ENCODE measurements at regions not wholly inside any gene's neighbourhood (a gene's known extent, or its start where the extent isn't known, plus 50 kb on each side); places are given as distances from the start of the nearest gene placed in this dataset.

GRCh38 chr6:15801912-15802311 lies 139.1 kb upstream of the DTNBP1 start:
- Histone ChIP-seq H3K4me2 (ENCODE audit: low read length) (no peak overlapping the region), H4K20me1 (ENCODE audit: insufficient read depth, low read length) (no peaks in the 10 kb centered on the region)

GRCh38 chr6:15800841-15801617 lies 138.2 kb upstream of the DTNBP1 start:
- peaks cover 7% of the 10 kb centered on the region; the same call in 1 of the 2 replicates for H3K9me3 ChIP-seq (ENCODE audit: insufficient read depth, low read length)
- H3K79me2 ChIP-seq (ENCODE audit: low read length): no peaks in the 10 kb centered on the region
- H4K20me1 ChIP-seq (ENCODE audit: insufficient read depth, low read length): no peaks in the 10 kb centered on the region
- H3K9ac ChIP-seq (ENCODE audit: low read length): no peak overlapping the region
- H3K27ac ChIP-seq (ENCODE audit: low read length): no peak overlapping the region
- no peak overlapping the region for H3K4me3 ChIP-seq (ENCODE audit: low read length)
- H3K4me1 ChIP-seq (ENCODE audit: low read length): peaks cover 6% of the 10 kb centered on the region; the same call in 1 of the 2 replicates
- no peaks in the 10 kb centered on the region for H3K27me3 ChIP-seq (ENCODE audit: low read depth, low read length)
- no peak overlapping the region for H2AFZ ChIP-seq (ENCODE audit: low read depth, low read length)
- H3K4me2 ChIP-seq (ENCODE audit: low read length): no peak overlapping the region
- H3K36me3 ChIP-seq (replicated peaks; ENCODE audit: low read depth, low read length): no peaks in the 10 kb centered on the region
- TF ChIP-seq EZH2phosphoT487 (IDR thresholded peaks at IDR 0.05; ENCODE audit: low read depth): no peak
- no peak for TF ChIP-seq CTCF (IDR thresholded peaks at IDR 0.05; ENCODE audit: low read depth, low read length)

More at GRCh38 chr6:15801912-15802311, 139.1 kb upstream of the DTNBP1 start:
- no peak overlapping the region for H2AFZ ChIP-seq (ENCODE audit: low read depth, low read length)
- H3K9ac ChIP-seq (ENCODE audit: low read length): no peak overlapping the region
- H3K79me2 ChIP-seq (ENCODE audit: low read length): no peaks in the 10 kb centered on the region
- TF ChIP-seq CTCF (IDR thresholded peaks at IDR 0.05; ENCODE audit: low read depth, low read length) (no peak), EZH2phosphoT487 (IDR thresholded peaks at IDR 0.05; ENCODE audit: low read depth) (no peak)
- H3K36me3 ChIP-seq (replicated peaks; ENCODE audit: low read depth, low read length): no peaks in the 10 kb centered on the region
- H3K27ac ChIP-seq (ENCODE audit: low read length): no peak overlapping the region
- no peaks in the 10 kb centered on the region for H3K27me3 ChIP-seq (ENCODE audit: low read depth, low read length)
- H3K4me3 ChIP-seq (ENCODE audit: low read length): no peak overlapping the region
- H3K9me3 ChIP-seq (ENCODE audit: insufficient read depth, low read length): peaks cover 7% of the 10 kb centered on the region; the same call in 1 of the 2 replicates
- H3K4me1 ChIP-seq (ENCODE audit: low read length): peaks cover 6% of the 10 kb centered on the region; the same call in 1 of the 2 replicates

- Histone ChIP-seq H3K79me2 (ENCODE audit: low read length) (no peaks in the 10 kb centered on the region), H2AFZ (ENCODE audit: low read depth, low read length) (no peak overlapping the region), H4K20me1 (ENCODE audit: insufficient read depth, low read length) (no peaks in the 10 kb centered on the region), H3K27me3 (ENCODE audit: low read depth, low read length) (no peaks in the 10 kb centered on the region), H3K4me1 (ENCODE audit: low read length) (peaks cover 6% of the 10 kb centered on the region; the same call in 1 of the 2 replicates), H3K36me3 (replicated peaks; ENCODE audit: low read depth, low read length) (no peaks in the 10 kb centered on the region), H3K27ac (ENCODE audit: low read length) (no peak overlapping the region), H3K4me3 (ENCODE audit: low read length) (no peak overlapping the region), H3K9ac (ENCODE audit: low read length) (no peak overlapping the region), H3K9me3 (ENCODE audit: insufficient read depth, low read length) (peaks cover 7% of the 10 kb centered on the region; the same call in 1 of the 2 replicates), H3K4me2 (ENCODE audit: low read length) (no peak overlapping the region)
- TF ChIP-seq CTCF (IDR thresholded peaks at IDR 0.05; ENCODE audit: low read depth, low read length) (no peak), EZH2phosphoT487 (IDR thresholded peaks at IDR 0.05; ENCODE audit: low read depth) (no peak)
These were observed 135.9 kb upstream of the DTNBP1 start for GRCh38 chr6:15798533-15799255.

GRCh38 chr6:15796844-15797243 lies 134.0 kb upstream of the DTNBP1 start:
- no peak overlapping the region for H3K27ac ChIP-seq (ENCODE audit: low read length)
- no peak overlapping the region for H2AFZ ChIP-seq (ENCODE audit: low read depth, low read length)
- H3K36me3 ChIP-seq (replicated peaks; ENCODE audit: low read depth, low read length): no peaks in the 10 kb centered on the region
- H3K9me3 ChIP-seq (ENCODE audit: insufficient read depth, low read length): peaks cover 7% of the 10 kb centered on the region; the same call in 1 of the 2 replicates
- H3K4me2 ChIP-seq (ENCODE audit: low read length): no peak overlapping the region
- TF ChIP-seq EZH2phosphoT487 (IDR thresholded peaks at IDR 0.05; ENCODE audit: low read depth) (no peak), CTCF (IDR thresholded peaks at IDR 0.05; ENCODE audit: low read depth, low read length) (no peak)
- no peaks in the 10 kb centered on the region for H3K27me3 ChIP-seq (ENCODE audit: low read depth, low read length)
- H3K9ac ChIP-seq (ENCODE audit: low read length): no peak overlapping the region
- H3K4me1 ChIP-seq (ENCODE audit: low read length): peaks cover 6% of the 10 kb centered on the region; the same call in 1 of the 2 replicates
- no peaks in the 10 kb centered on the region for H3K79me2 ChIP-seq (ENCODE audit: low read length)
- H4K20me1 ChIP-seq (ENCODE audit: insufficient read depth, low read length): no peaks in the 10 kb centered on the region
- no peak overlapping the region for H3K4me3 ChIP-seq (ENCODE audit: low read length)
